Heart right ventricle (tissue), 16 donors: ENCODE measurements at regions not wholly inside any gene's neighbourhood (a gene's known extent, or its start where the extent isn't known, plus 50 kb on each side); places are given as distances from the start of the nearest gene placed in this dataset.

Experiments
- ATAC-seq, 8 donors: fragments of 200-7000 bp; cut with Tn5 transposase; one replicate each; pipeline ENCODE4 v1.9.1; 2020; ENCODE audit warnings: mild to moderate bottlenecking in 8 of 8, moderate library complexity in 8 of 8, moderate number of reproducible peaks in 1 of 8
- DNase-seq, 2 donors: peaks; one replicate each; pipeline ENCODE4 v3.0.0-alpha.2; 2020
- H3K27ac ChIP-seq, 10 donors: fragments of 200-600 bp; sonication (generic) in 2 of 10; one replicate each; pipeline versions ENCODE4 v1.5.0 to v1.8.0; 2020 to 2022; ENCODE audit warnings: mild to moderate bottlenecking in 3 of 10
- H3K27me3 ChIP-seq, 7 donors: fragments of 200-600 bp; one replicate each; pipeline ENCODE4 v1.8.0; 2021 to 2022; ENCODE audit warnings: mild to moderate bottlenecking in 2 of 7
- H3K36me3 ChIP-seq, 9 donors: fragments of 200-600 bp; sonication (generic) in 1 of 9; one replicate each; pipeline versions ENCODE4 v1.5.0 to v1.8.0; 2020 to 2022; ENCODE audit warnings: mild to moderate bottlenecking in 2 of 9
- H3K4me1 ChIP-seq, 9 donors: fragments of 200-600 bp; sonication (generic) in 1 of 9; one replicate each; pipeline versions ENCODE4 v1.5.0 to v1.8.0; 2020 to 2022; ENCODE audit warnings: mild to moderate bottlenecking in 4 of 9
- H3K4me3 ChIP-seq, 10 donors: fragments of 200-600 bp; sonication (generic) in 2 of 10; one replicate each; pipeline versions ENCODE4 v1.5.0 to v1.8.0; 2020 to 2022; ENCODE audit warnings: mild to moderate bottlenecking in 7 of 10, moderate library complexity in 2 of 10
- H3K9me3 ChIP-seq, 11 donors: fragments of 200-600 bp in 10 of 11; sonication (generic) in 2 of 11; one replicate each; pipeline versions ENCODE4 v1.5.0 to v1.8.0; 2013 to 2022; ENCODE audit warnings: mild to moderate bottlenecking in 2 of 11, control low read depth in 1 of 11, moderate library complexity in 1 of 11
- WGBS, 2 donors: extraction: QIAGEN DNeasy Blood & Tissue Kit; methylation state at CpG; one replicate each; pipeline ENCODE4 v1.1.7; 2013; ENCODE audit warnings: inconsistent platforms in 1 of 2; 5-methylcytosine and 5-hydroxymethylcytosine counted together
- intact Hi-C, 10 donors: fragments of 100-400 bp; cut with DNase I; formaldehyde crosslinking; loops; one replicate each; pipeline versions ENCODE4 v1.11.1 to v1.14.2; 2022
- TF ChIP-seq, protein P1 (sequence below), 9 donors: fragments of 200-600 bp; sonication (generic) in 2 of 9; IDR thresholded peaks; one replicate each; pipeline versions ENCODE4 v1.5.0 to v1.8.0; 2021 to 2022; ENCODE audit warnings: antibody characterized with exemption in 9 of 9, mild to moderate bottlenecking in 5 of 9, moderate library complexity in 1 of 9
- donor health status: Arrhythmogenic right ventricular cardiomyopathy.
- donor health status: ischemic (EF 13 %, LVEDD 7.1; RV severe dilation, severe dysfunction).
- donor health status: healthy with polysubstance abuse.
- donor health status: DM: no; HTN: yes; CAD: no.
- donor health status: DM: no; HTN: no; CAD: no.
- donor health status: ischemic (EF 25% LVEDD 6.9; RV normal size, moderate dysfunction).
- donor health status: ischemic (EF 25% LVEDD 5.7; RV mildly dilated, moderate dysfunction).
- donor health status: healthy.
- donor health status: DM: yes; HTN: yes; CAD: no.
- donor health status: Ischemic cardiomyopathy.
- donor health status: ischemic (EF 35%, LVEDD 5.7; RV mildly dilated, moderate dysfunction).
- donor health status: nonischemic (EF 11% LVEDD 7.7; RV severe dilation, severe dysfunction).
- donor health status: DM: yes; HTN: yes; CAD: no.
- donor health status: PGD.
- donor health status: ischemic (EF 29% LVEDD 5.4; RV normal size, mild dysfunction).
- donor health status: nonischemic (EF 23%, LVEDD 6.1; RV moderate dilation, normal function).

DNA sequence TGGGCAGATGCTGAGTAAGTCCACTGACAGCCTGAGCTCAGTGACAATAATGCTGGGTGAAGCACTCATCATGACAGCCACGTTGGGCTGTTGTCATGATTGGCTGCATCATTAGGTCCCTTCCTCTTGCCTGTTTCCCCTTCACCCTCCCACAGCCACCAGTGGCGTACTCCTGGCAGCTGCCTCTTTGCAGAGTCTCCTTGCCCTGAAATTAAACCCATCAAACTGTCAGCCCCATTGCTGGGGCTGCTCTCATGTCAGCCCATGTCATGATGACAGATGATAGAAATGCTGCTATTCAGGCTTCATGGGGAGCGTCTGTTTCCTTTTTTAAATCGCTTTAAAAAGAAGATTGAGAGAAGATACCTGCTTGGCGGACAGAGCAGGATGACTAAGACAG is 327.4 kb downstream of the AGTPBP1 start:
- peaks cover 0 to 13% (median 0%) of the 10 kb centered on the region in 7 donors for H3K27me3 ChIP-seq
- no peaks in the 10 kb centered on the region for H3K9me3 ChIP-seq
- ATAC-seq: no peak
- intact Hi-C loops: no loop called here
- WGBS, 2 donors: 38 to 46% methylated on average over 5 of the region's 5 CpGs
- no peak overlapping the region for H3K4me3 ChIP-seq
- no peak for DNase-seq
- H3K4me1 ChIP-seq: no peaks in the 10 kb centered on the region
- TF ChIP-seq, protein P1, sequence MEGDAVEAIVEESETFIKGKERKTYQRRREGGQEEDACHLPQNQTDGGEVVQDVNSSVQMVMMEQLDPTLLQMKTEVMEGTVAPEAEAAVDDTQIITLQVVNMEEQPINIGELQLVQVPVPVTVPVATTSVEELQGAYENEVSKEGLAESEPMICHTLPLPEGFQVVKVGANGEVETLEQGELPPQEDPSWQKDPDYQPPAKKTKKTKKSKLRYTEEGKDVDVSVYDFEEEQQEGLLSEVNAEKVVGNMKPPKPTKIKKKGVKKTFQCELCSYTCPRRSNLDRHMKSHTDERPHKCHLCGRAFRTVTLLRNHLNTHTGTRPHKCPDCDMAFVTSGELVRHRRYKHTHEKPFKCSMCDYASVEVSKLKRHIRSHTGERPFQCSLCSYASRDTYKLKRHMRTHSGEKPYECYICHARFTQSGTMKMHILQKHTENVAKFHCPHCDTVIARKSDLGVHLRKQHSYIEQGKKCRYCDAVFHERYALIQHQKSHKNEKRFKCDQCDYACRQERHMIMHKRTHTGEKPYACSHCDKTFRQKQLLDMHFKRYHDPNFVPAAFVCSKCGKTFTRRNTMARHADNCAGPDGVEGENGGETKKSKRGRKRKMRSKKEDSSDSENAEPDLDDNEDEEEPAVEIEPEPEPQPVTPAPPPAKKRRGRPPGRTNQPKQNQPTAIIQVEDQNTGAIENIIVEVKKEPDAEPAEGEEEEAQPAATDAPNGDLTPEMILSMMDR (IDR thresholded peaks at IDR 0.05): no peak
- no peaks in the 10 kb centered on the region for H3K36me3 ChIP-seq
- no peak overlapping the region for H3K27ac ChIP-seq

DNA sequence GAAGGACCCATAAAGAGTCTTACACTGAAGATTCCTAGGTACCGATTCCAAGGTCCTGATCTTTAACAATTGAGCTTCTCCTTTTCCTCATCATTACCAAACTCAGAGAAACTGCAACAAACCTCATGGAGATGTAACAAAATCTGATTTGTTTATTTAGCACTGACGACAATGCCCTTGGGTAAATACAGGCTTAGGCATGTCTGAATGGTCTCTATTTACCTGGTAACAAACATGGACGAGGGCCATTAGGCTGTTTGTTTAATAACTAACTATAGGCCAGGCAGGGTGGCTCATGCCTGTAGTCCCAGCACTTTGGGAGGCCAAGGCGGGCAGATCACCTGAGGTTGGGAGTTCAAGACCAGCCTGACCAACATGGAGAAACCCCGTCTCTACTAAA is 333.3 kb downstream of the AGTPBP1 start:
- no peak for ATAC-seq
- no peak overlapping the region for H3K4me3 ChIP-seq
- no peaks in the 10 kb centered on the region for H3K9me3 ChIP-seq
- H3K27me3 ChIP-seq: no peaks in the 10 kb centered on the region
- H3K36me3 ChIP-seq: no peaks in the 10 kb centered on the region
- no peak overlapping the region for H3K27ac ChIP-seq
- WGBS, 2 donors: 88 to 93% methylated on average over 4 of the region's 5 CpGs
- TF ChIP-seq, protein P1 (IDR thresholded peaks at IDR 0.05): no peak
- H3K4me1 ChIP-seq: no peaks in the 10 kb centered on the region
- no peak for DNase-seq
- intact Hi-C loops: no loop called here

DNA sequence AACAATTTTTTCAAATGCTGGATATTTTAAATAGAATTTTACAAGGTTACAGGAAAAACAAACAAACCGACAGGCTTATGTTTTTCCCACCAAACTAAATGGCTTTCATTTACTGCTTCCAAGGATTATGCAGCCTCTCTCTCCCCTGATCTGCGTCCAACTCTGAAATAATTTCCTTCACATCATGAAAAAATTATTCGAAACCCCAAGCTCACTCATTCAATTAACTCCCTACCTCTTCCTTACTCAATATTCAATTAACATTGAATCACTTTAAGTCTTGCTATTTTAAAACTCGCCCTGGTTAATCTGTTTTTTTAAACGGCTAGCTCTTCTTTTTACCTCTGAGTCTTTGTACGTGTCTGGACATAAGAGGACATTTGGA is 336.2 kb downstream of the AGTPBP1 start:
- peaks cover 0 to 17% (median 13%) of the 10 kb centered on the region in 9 donors for H3K4me1 ChIP-seq
- H3K27ac ChIP-seq: no peak overlapping the region
- intact Hi-C loops: no loop called here
- no peak for DNase-seq
- no peaks in the 10 kb centered on the region for H3K27me3 ChIP-seq
- no peaks in the 10 kb centered on the region for H3K36me3 ChIP-seq
- H3K9me3 ChIP-seq: no peaks in the 10 kb centered on the region
- TF ChIP-seq, protein P1 (IDR thresholded peaks at IDR 0.05): no peak
- no peak for ATAC-seq
- no peak overlapping the region for H3K4me3 ChIP-seq
- WGBS, 2 donors: 85 to 87% methylated on average over 6 of the region's 6 CpGs

DNA sequence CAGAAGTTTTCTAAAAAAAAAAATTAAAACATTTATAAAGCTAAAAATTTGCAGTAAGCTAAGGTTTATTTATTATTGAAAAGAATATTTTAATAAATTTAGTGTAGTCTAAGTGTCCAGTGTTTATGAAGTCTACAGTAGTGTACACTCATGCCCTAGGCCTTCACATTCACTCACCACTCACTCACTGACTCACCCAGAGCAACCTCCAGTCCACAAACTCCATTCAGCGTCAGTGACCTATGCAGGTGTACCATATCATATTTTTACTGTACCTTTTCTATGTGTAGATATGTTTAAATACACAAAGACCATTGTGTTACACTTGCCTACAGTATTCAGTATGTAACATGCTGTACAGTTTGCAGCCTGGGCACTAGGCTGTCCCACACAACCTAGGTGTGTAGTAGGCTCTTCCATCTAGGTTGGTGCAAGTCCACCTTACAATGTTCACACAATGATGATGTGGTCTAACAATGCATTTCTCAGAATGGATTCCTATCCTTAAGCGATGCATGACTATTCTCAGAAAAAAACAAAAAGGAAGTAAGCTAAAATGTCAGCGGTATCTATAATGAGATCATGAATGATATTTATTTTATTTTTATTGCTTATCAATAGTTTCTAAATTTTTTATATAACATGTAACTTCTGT is 336.7 kb downstream of the AGTPBP1 start:
- 90 to 93% methylated on average over 3 of the region's 3 CpGs for WGBS, 2 donors
- DNase-seq (no peak), ATAC-seq (no peak)
- no peaks in the 10 kb centered on the region for H3K36me3 ChIP-seq
- no peak overlapping the region for H3K4me3 ChIP-seq
- no peaks in the 10 kb centered on the region for H3K9me3 ChIP-seq
- intact Hi-C loops: no loop called here
- TF ChIP-seq, protein P1 (IDR thresholded peaks at IDR 0.05): no peak
- H3K4me1 ChIP-seq: peaks cover 0 to 17% (median 13%) of the 10 kb centered on the region in 9 donors
- H3K27ac ChIP-seq: no peak overlapping the region
- no peaks in the 10 kb centered on the region for H3K27me3 ChIP-seq
